ENCODE measurements at regions not wholly inside any gene's neighbourhood (a gene's known extent, or its start where the extent isn't known, plus 50 kb on each side); places are given as distances from the start of the nearest gene placed in this dataset.

GRCh38 chr3:170697908-170698307, 112.0 kb upstream of the SLC7A14 start:
- no peak for TF ChIP-seq HINFP (tag; conservative IDR thresholded peaks at IDR 0.05; ENCODE audit: low read depth)
- TF ChIP-seq NR3C1 (CRISPR knock-in tag; IDR thresholded peaks at IDR 0.05), result no peak
- no peak for TF ChIP-seq CREB3 (tag; conservative IDR thresholded peaks at IDR 0.05; ENCODE audit: low read depth)
- no peak for TF ChIP-seq POLR2AphosphoS5 (IDR thresholded peaks at IDR 0.05; ENCODE audit: control insufficient read depth, insufficient read depth, low read depth, low read length)
- TF ChIP-seq BHLHE40 (IDR thresholded peaks at IDR 0.05; ENCODE audit: low read length), result no peak

All from K562 (cell line).